ENCODE measurements at regions not wholly inside any gene's neighbourhood (a gene's known extent, or its start where the extent isn't known, plus 50 kb on each side); places are given as distances from the start of the nearest gene placed in this dataset.
A peak's percentile ranks its signal among the peaks of the same experiment; 100 is the strongest.

- Histone ChIP-seq H3K4me1 (ENCODE audit: control insufficient read depth in 1 of 2, insufficient read depth in 2 of 2, low read length in 2 of 2) (peaks cover 22 to 41% of the 10 kb centered on the region in 2 donors), H3K27me3 (ENCODE audit: low read depth, low read length) (no peaks in the 10 kb centered on the region), H3K27ac (ENCODE audit: low read length) (no peak overlapping the region), H3K4me3 (ENCODE audit: low read depth in 1 of 2, low read length in 2 of 2) (no peak overlapping the region), H3K36me3 (ENCODE audit: control insufficient read depth in 1 of 2, insufficient read depth in 2 of 2, low read length in 2 of 2) (no peaks in the 10 kb centered on the region), H3K9me3 (ENCODE audit: control insufficient read depth in 1 of 2, low read length in 2 of 2) (no peaks in the 10 kb centered on the region)
Observed at GRCh38 chr5:124675931-124676846, 70.2 kb downstream of the ZNF608 start.

DNA sequence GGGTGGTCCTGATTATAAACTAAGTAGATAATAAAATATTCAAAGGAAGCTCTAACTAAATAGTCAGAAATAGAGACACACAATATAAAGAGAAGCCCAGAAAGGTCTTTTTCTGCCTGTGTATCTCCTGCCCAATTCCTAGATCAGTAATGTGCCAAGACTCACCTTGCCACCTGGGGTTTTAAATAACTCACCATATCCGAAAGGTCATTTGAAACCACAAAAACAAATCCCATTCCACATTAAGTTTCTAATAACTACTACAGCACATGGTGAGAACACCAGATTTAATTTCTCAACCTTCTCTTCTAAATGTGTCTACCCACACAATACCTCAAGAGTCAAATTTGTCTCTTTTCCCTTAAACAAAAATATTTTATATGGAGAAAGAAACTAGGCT lies 75.2 kb downstream of the ZNF608 start:
- Histone ChIP-seq H3K4me3 (ENCODE audit: low read depth in 1 of 2, low read length in 2 of 2) (no peak overlapping the region), H3K27me3 (ENCODE audit: low read depth, low read length) (no peaks in the 10 kb centered on the region), H3K27ac (ENCODE audit: low read length) (no peak overlapping the region), H3K9me3 (ENCODE audit: control insufficient read depth in 1 of 2, low read length in 2 of 2) (no peaks in the 10 kb centered on the region), H3K36me3 (ENCODE audit: control insufficient read depth in 1 of 2, insufficient read depth in 2 of 2, low read length in 2 of 2) (no peaks in the 10 kb centered on the region), H3K4me1 (ENCODE audit: control insufficient read depth in 1 of 2, insufficient read depth in 2 of 2, low read length in 2 of 2) (peaks cover 13 to 33% of the 10 kb centered on the region in 2 donors)

DNA sequence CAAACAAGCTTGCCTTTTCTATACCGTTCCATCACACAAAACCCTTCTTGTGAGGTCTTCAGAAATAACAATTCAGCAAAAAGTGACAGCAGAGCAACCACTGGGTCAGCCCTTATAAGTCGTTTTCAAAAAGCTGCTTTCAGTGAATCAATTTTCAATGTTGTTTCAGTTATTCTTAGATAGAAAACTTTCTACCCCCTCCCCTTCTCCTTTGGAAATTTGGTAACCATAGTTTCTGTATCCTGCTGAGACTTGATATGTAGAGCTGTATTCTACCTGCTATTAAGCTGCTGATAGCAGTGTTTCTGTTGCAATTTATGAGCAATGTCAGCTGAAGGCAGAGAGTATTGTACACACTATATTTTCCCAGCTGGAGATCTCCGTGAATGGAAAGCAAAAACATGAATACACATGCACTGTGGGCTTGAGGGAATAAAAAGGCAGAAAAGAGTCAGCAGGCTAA lies 75.7 kb downstream of the ZNF608 start:
- Histone ChIP-seq H3K4me1 (ENCODE audit: control insufficient read depth in 1 of 2, insufficient read depth in 2 of 2, low read length in 2 of 2) (peaks cover 13 to 29% of the 10 kb centered on the region in 2 donors), H3K36me3 (ENCODE audit: control insufficient read depth in 1 of 2, insufficient read depth in 2 of 2, low read length in 2 of 2) (no peaks in the 10 kb centered on the region), H3K27me3 (ENCODE audit: low read depth, low read length) (no peaks in the 10 kb centered on the region), H3K9me3 (ENCODE audit: control insufficient read depth in 1 of 2, low read length in 2 of 2) (no peaks in the 10 kb centered on the region), H3K4me3 (ENCODE audit: low read depth in 1 of 2, low read length in 2 of 2) (no peak overlapping the region), H3K27ac (ENCODE audit: low read length) (peak overlapping the region; percentile 49)

DNA sequence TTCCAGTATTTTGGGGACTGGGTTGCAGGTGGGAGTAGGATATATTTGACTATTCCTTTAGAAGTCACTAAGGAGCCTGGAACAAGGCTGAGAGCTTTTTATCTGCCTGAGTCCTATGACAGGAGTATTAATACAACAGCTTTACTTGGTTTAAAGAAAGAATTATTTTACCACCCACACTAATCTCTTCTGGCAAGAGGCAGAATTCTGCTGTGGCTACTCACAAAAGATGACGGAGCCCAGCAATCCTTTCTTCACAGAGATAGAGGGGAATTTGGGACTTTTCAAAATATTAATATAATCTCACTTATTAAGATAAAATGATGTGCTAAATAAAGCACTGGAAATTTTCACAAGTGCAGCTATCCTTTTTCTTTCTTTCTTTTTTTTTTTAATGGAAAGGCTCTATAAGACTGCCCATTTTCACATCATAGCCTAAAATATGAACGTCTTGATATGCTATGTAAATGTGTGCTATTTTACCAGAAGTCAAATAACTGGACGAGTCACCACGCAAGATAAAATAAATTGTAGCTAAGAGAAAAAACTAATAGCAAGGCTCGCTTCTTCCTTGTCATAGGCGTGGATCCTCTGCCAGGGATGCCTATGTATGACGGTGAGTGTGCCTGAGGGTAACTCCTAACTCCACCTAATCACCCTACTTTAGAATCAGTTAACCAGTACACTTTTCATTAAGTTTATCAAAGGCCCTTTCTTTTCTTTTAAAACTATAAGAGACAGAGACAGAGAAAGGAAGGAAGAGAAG lies 76.3 kb downstream of the ZNF608 start:
- Histone ChIP-seq H3K4me1 (ENCODE audit: control insufficient read depth in 1 of 2, insufficient read depth in 2 of 2, low read length in 2 of 2) (peaks cover 13 to 23% of the 10 kb centered on the region in 2 donors), H3K36me3 (ENCODE audit: control insufficient read depth in 1 of 2, insufficient read depth in 2 of 2, low read length in 2 of 2) (no peaks in the 10 kb centered on the region), H3K4me3 (ENCODE audit: low read depth in 1 of 2, low read length in 2 of 2) (no peak overlapping the region), H3K27ac (ENCODE audit: low read length) (peak overlapping the region; percentile 49), H3K27me3 (ENCODE audit: low read depth, low read length) (no peaks in the 10 kb centered on the region), H3K9me3 (ENCODE audit: control insufficient read depth in 1 of 2, low read length in 2 of 2) (no peaks in the 10 kb centered on the region)

- Histone ChIP-seq H3K27ac (ENCODE audit: low read length) (no peak overlapping the region), H3K4me1 (ENCODE audit: control insufficient read depth in 1 of 2, insufficient read depth in 2 of 2, low read length in 2 of 2) (peaks cover 13 to 23% of the 10 kb centered on the region in 2 donors), H3K9me3 (ENCODE audit: control insufficient read depth in 1 of 2, low read length in 2 of 2) (no peaks in the 10 kb centered on the region), H3K36me3 (ENCODE audit: control insufficient read depth in 1 of 2, insufficient read depth in 2 of 2, low read length in 2 of 2) (no peaks in the 10 kb centered on the region), H3K4me3 (ENCODE audit: low read depth in 1 of 2, low read length in 2 of 2) (no peak overlapping the region), H3K27me3 (ENCODE audit: low read depth, low read length) (no peaks in the 10 kb centered on the region)
Observed at GRCh38 chr5:124669300-124669648, 77.2 kb downstream of the ZNF608 start.

DNA sequence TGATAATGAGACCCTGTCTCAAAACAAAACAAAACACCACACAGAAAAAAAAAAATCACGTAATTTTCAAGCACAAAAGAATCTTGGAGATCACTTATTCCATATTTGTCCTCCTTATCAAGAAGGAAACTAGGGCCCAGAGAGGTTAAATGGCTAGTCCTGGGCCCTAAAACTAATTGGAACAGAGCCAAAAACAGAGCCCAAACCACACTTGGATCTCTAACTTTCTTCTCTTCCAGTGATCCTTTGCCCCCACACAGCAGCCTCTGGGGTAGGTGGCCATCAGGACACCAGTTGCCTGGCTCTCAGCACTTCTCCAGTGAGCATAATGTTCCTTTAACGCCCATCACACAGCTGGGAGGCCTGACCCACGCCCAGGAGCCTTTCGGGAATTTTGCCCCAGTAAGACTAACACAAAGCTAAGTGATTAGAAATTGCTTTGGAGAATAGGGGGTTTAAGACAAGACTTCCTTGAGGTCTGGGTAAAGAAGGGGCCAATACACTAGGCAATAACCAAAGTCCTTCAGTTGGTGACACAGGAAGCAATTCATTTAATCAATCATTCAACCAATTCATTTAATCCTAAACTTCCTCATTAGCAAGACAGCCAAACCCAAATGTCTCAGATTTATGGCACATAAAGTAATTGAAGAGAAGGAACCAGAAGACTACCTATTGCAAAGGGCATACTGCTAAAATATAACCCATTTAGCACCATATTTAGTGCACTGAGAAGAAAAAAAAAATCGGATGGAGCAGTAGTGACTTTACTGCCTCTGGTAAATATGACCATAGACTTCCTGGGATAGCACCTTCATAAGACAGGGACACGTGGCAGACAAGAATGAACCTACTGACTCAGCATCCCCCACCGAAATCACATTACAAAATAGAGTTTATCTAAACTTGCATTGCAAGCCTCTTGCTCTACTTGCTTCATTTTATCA lies 77.8 kb downstream of the ZNF608 start:
- no peaks in the 10 kb centered on the region for H3K27me3 ChIP-seq (ENCODE audit: low read depth, low read length)
- no peak overlapping the region for H3K27ac ChIP-seq (ENCODE audit: low read length)
- H3K4me3 ChIP-seq (ENCODE audit: low read depth in 1 of 2, low read length in 2 of 2): no peak overlapping the region
- no peaks in the 10 kb centered on the region for H3K36me3 ChIP-seq (ENCODE audit: control insufficient read depth in 1 of 2, insufficient read depth in 2 of 2, low read length in 2 of 2)
- H3K4me1 ChIP-seq (ENCODE audit: control insufficient read depth in 1 of 2, insufficient read depth in 2 of 2, low read length in 2 of 2): peaks cover 13 to 23% of the 10 kb centered on the region in 2 donors
- H3K9me3 ChIP-seq (ENCODE audit: control insufficient read depth in 1 of 2, low read length in 2 of 2): no peaks in the 10 kb centered on the region

DNA sequence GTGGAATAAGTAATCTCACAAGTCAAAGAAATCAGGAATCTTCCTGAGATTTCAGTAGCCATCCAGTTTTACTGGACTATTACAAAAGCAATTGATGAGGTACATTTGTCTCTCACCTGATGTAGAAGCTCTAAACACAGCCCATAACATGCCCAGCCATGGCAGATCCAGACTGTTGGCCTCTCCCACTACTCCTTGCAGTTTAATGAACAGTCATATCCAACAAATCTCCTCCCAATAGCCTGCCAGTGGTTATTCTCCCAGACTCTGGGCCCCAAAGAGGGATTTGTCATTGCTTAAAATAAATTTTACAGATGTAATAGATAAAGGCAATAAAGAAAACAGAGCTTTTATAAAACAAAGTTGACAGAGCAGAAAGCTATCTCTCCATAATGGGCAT lies 80.8 kb downstream of the ZNF608 start:
- Histone ChIP-seq H3K4me3 (ENCODE audit: low read depth in 1 of 2, low read length in 2 of 2) (no peak overlapping the region), H3K36me3 (ENCODE audit: control insufficient read depth in 1 of 2, insufficient read depth in 2 of 2, low read length in 2 of 2) (no peaks in the 10 kb centered on the region), H3K27me3 (ENCODE audit: low read depth, low read length) (no peaks in the 10 kb centered on the region), H3K9me3 (ENCODE audit: control insufficient read depth in 1 of 2, low read length in 2 of 2) (no peaks in the 10 kb centered on the region), H3K27ac (ENCODE audit: low read length) (no peak overlapping the region), H3K4me1 (ENCODE audit: control insufficient read depth in 1 of 2, insufficient read depth in 2 of 2, low read length in 2 of 2) (peaks cover 28% of the 10 kb centered on the region in 2 donors)

GRCh38 chr5:124665035-124665434 lies 81.4 kb downstream of the ZNF608 start:
- no peak overlapping the region for H3K27ac ChIP-seq (ENCODE audit: low read length)
- H3K4me3 ChIP-seq (ENCODE audit: low read depth in 1 of 2, low read length in 2 of 2): no peak overlapping the region
- H3K36me3 ChIP-seq (ENCODE audit: control insufficient read depth in 1 of 2, insufficient read depth in 2 of 2, low read length in 2 of 2): no peaks in the 10 kb centered on the region
- H3K9me3 ChIP-seq (ENCODE audit: control insufficient read depth in 1 of 2, low read length in 2 of 2): no peaks in the 10 kb centered on the region
- no peaks in the 10 kb centered on the region for H3K27me3 ChIP-seq (ENCODE audit: low read depth, low read length)
- H3K4me1 ChIP-seq (ENCODE audit: control insufficient read depth in 1 of 2, insufficient read depth in 2 of 2, low read length in 2 of 2): peaks cover 24 to 32% of the 10 kb centered on the region in 2 donors

DNA sequence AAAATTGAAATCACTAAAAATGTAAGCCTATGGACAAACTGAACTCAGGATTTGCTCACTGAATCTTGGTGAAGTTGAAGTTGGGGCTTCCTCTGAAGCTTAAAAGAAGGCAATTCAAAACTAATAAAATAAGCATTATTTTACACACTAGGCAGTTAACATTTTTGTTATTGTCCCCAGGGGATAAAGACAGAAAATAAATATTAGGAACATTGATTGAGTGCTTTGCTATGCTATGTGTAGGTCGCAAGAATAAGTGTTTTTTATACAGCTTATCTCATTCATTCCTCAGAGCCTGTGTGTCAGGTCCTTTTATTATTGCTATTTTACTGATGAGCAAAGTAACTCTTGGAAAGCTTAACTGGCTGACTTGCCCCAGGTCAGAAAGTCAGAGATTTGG lies 82.2 kb downstream of the ZNF608 start:
- Histone ChIP-seq H3K4me3 (ENCODE audit: low read depth in 1 of 2, low read length in 2 of 2) (no peak overlapping the region), H3K27me3 (ENCODE audit: low read depth, low read length) (no peaks in the 10 kb centered on the region), H3K4me1 (ENCODE audit: control insufficient read depth in 1 of 2, insufficient read depth in 2 of 2, low read length in 2 of 2) (peaks cover 22 to 32% of the 10 kb centered on the region in 2 donors), H3K27ac (ENCODE audit: low read length) (no peak overlapping the region), H3K36me3 (ENCODE audit: control insufficient read depth in 1 of 2, insufficient read depth in 2 of 2, low read length in 2 of 2) (no peaks in the 10 kb centered on the region), H3K9me3 (ENCODE audit: control insufficient read depth in 1 of 2, low read length in 2 of 2) (no peaks in the 10 kb centered on the region)

GRCh38 chr5:124663101-124663506 lies 83.3 kb downstream of the ZNF608 start:
- Histone ChIP-seq H3K27ac (ENCODE audit: low read length) (peak overlapping the region; percentile 82), H3K9me3 (ENCODE audit: control insufficient read depth in 1 of 2, low read length in 2 of 2) (no peaks in the 10 kb centered on the region), H3K4me3 (ENCODE audit: low read depth in 1 of 2, low read length in 2 of 2) (no peak overlapping the region), H3K36me3 (ENCODE audit: control insufficient read depth in 1 of 2, insufficient read depth in 2 of 2, low read length in 2 of 2) (no peaks in the 10 kb centered on the region), H3K4me1 (ENCODE audit: control insufficient read depth in 1 of 2, insufficient read depth in 2 of 2, low read length in 2 of 2) (peaks cover 16 to 32% of the 10 kb centered on the region in 2 donors), H3K27me3 (ENCODE audit: low read depth, low read length) (no peaks in the 10 kb centered on the region)
